HG02938 (cell line): ENCODE measurements at regions not wholly inside any gene's neighbourhood (a gene's known extent, or its start where the extent isn't known, plus 50 kb on each side); places are given as distances from the start of the nearest gene placed in this dataset.

Source experiments
- ATAC-seq: cut with Tn5 transposase; IDR thresholded peaks from one replicate; pipeline ENCODE4 v1.9.1; 2021; ENCODE audit warnings: mild to moderate bottlenecking, moderate library complexity; ENCODE audit not compliant: unreplicated experiment

DNA sequence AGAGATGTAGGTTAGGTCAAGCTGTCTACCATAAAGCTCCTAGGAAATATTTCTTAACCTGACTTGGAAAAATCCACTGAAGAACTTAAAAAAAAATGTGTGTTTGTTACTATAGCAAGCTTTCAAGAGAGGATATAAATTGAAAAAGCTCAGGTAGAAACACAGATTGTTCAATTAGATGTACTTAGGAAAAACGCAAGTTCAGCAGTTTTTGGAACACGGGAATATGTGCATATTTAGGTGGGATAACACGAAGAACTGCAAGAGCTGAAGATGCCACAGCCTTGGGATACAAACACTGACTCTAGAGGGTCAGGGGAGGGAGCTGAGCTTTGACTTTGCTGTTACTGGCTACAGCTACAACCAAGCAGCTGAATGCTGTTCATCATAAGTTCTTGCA is 77.8 kb upstream of the FSHB start:
- ATAC-seq = no peak

GRCh38 chr11:30155428-30155827 is 75.4 kb upstream of the FSHB start:
- ATAC-seq = no peak

DNA sequence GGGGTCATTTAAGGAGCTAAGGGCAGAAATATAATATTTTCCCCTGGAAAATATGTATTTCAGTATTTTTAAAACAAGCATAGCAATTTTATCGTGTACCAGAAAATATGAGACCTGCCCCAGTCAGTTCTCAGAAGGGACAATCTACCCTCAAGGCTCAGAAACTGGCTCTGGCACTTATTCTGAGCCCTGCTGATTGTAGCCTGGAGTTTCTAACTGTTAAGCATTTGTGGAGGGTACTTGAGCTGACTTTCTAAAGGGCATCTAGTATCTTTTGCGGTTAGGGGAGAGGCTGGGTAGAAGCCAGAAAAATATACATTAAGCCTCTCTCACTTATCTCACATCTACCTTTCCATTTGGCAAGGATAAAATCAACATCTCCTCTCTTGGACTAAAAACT is 71.3 kb upstream of the FSHB start:
- ATAC-seq = no peak

DNA sequence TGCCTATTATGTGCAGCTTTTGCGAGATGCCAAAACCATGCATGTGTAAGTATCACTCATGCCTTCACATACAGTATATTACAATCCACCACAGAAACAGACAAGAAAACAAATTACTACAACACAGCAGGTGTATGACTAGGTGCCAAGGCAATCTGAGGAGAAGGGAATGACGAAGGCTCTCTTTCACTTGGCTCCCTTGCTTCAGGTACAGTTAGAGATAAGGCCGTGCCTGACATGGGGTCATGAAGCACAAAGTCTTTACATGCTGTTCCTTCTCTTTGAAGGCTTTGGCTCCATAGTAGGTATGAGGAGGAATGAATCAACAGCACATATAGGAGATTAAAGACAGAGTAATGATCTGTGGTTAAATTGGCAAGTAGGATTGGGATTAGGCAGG is 65.2 kb upstream of the FSHB start:
- no peak for ATAC-seq

DNA sequence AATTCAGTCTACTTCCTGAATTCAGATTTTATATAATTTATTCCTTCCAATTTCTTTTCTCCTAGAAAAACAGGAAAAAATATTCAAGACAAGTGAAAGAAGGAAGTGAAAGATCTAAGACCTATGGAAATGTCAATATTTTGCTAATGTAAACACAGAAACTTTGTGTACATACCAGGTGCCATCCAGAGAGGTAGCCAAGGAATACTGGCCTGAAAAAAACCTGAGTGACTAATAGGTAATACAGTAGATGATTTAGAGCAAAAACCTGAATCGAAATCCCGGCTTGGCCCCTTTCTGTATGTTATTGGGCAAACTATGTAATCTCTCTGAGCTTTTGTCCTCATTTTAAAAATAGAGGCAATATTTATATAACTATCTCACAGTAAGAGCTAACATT is 59.2 kb upstream of the FSHB start:
- no peak for ATAC-seq

DNA sequence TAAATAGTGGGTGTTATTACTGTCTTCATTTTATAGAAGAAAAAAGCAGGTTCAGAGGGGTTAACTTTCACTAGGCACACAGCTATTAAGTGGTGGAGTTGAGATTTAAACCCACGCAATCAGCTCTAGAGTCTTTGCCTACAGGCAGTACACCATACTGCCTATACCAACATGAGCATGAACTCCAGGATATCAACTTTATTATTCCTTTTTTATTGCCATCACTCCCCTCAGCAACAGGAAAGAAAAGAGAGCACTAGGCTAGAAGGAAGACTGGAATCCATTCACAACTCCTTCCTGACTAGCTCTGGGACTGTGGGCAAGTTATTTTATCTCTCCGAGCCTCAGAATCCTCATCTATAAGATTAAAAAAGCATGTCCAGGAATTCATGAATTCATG is 58.7 kb upstream of the FSHB start:
- ATAC-seq = no peak

GRCh38 chr11:30172883-30173311 is 57.9 kb upstream of the FSHB start:
- ATAC-seq = no peak

DNA sequence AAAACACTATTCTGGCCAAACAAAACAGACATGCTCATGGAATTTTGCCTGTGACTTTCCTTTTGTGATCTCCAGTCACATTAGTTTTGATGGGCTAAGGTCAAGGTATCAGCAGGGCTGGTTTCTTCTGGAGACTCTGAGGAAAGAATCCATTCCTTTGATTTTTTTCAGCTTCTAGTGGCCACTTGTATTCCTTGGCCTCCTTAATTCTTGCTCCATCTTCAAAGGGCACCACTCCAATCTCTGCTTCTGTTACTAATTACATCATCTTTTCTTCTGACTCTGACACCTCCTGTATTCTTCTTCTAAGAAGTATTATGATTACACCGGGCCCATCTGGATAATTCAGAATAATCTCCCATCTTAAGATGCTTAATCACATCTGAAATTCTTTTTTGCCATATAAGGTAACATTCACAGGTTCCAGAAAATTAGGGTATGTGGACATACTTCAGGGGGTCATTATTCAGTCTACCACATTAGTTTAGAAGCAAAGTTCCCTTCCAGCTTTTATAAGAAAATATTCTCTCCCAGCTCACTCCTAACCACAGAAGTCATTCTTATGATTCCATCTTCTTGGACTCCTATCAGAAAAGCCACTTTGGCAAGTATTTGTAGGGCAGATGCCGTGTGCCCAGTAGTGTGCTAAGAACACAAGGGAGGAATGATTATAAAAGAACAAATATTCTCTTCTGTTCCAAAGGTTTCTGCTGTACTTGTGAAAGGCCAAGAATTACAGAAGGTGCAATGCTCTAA is 56.4 kb upstream of the FSHB start:
- ATAC-seq = no peak
